ENCODE measurements at regions not wholly inside any gene's neighbourhood (a gene's known extent, or its start where the extent isn't known, plus 50 kb on each side); places are given as distances from the start of the nearest gene placed in this dataset.
"Not testable (repeated sequence)": the region's sequence is repeated elsewhere in the genome, so short reads cannot be mapped to it uniquely, and the experiment has no call there.

GRCh38 chr6:4340544-4340943 is 205.2 kb upstream of the ECI2 start:
- H3K36me3 ChIP-seq: no peaks in the 10 kb centered on the region
- intact Hi-C loops (cut with DNase I): no loop called here
- WGBS: 82% methylated on average over 7 of the region's 7 CpGs
- H3K4me3 ChIP-seq: no peak overlapping the region
- TF ChIP-seq EP300 (IDR thresholded peaks at IDR 0.05): no peak
- TF ChIP-seq, protein P1, sequence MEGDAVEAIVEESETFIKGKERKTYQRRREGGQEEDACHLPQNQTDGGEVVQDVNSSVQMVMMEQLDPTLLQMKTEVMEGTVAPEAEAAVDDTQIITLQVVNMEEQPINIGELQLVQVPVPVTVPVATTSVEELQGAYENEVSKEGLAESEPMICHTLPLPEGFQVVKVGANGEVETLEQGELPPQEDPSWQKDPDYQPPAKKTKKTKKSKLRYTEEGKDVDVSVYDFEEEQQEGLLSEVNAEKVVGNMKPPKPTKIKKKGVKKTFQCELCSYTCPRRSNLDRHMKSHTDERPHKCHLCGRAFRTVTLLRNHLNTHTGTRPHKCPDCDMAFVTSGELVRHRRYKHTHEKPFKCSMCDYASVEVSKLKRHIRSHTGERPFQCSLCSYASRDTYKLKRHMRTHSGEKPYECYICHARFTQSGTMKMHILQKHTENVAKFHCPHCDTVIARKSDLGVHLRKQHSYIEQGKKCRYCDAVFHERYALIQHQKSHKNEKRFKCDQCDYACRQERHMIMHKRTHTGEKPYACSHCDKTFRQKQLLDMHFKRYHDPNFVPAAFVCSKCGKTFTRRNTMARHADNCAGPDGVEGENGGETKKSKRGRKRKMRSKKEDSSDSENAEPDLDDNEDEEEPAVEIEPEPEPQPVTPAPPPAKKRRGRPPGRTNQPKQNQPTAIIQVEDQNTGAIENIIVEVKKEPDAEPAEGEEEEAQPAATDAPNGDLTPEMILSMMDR (IDR thresholded peaks at IDR 0.05): no peak
- no peaks in the 10 kb centered on the region for H3K9me3 ChIP-seq
- no peak overlapping the region for H3K27ac ChIP-seq (replicated peaks in 1 of 4)
- H3K27me3 ChIP-seq: no peaks in the 10 kb centered on the region
- DNase-seq (ENCODE audit: extremely low spot score): peak; percentile 75
- no peaks in the 10 kb centered on the region for H3K4me1 ChIP-seq

GRCh38 chr6:4338884-4339283 is 203.5 kb upstream of the ECI2 start:
- 93% methylated on average over 3 of the region's 3 CpGs for WGBS
- TF ChIP-seq POLR2A (IDR thresholded peaks at IDR 0.05; ENCODE audit: low read depth): no peak
- TF ChIP-seq, protein P1 (IDR thresholded peaks at IDR 0.05): no peak
- no peak for TF ChIP-seq EP300 (IDR thresholded peaks at IDR 0.05)
- no peak for TF ChIP-seq POLR2AphosphoS5 (IDR thresholded peaks at IDR 0.05)

DNA sequence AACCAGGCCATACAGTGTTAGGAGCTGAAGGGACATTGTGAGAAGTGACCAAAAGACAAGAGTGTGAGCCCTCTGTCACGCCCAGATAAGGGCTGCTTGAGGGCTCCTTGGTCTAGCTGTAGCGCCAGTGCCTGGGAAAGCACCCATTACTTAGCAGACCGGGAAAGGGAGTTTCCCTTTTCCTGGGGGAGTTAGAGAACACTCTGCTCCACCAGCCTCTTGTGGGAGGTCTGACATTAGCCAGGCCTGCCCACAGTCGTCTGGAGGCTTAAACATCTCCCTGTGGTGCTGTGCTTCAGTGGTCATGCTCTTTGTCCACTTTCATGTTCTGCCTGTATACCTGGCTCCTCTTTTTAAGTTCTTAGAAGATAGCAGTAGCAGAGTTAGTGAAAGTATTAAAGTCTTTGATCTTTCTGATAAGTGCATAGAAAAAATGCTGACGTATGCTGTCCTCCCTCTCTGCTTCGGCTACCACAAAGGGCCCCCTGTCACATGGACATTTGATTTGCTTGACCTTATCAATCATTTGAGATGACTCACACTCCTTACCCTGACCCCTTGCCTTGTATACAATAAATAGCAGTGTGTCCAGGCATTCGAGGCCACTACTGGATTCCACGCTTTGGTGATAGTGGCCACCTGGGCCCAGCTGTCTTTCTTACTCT is 201.5 kb upstream of the ECI2 start:
- no peaks in the 10 kb centered on the region for H3K9me3 ChIP-seq
- no peaks in the 10 kb centered on the region for H3K36me3 ChIP-seq
- H3K27me3 ChIP-seq: peaks cover 0 to 7% (median 0%) of the 10 kb centered on the region in 4 donors
- no peaks in the 10 kb centered on the region for H3K4me1 ChIP-seq
- WGBS: 75% methylated on average over 7 of the region's 8 CpGs
- intact Hi-C loops (cut with DNase I): no loop called here
- no peak overlapping the region for H3K27ac ChIP-seq (replicated peaks in 1 of 4)
- TF ChIP-seq, protein P1 (IDR thresholded peaks at IDR 0.05): no peak
- peak; percentile 88 for DNase-seq (ENCODE audit: extremely low spot score)
- no peak overlapping the region for H3K4me3 ChIP-seq

More at GRCh38 chr6:4338884-4339283, 203.5 kb upstream of the ECI2 start:
- Histone ChIP-seq H3K9me3 (no peaks in the 10 kb centered on the region), H3K4me1 (no peaks in the 10 kb centered on the region), H3K36me3 (no peaks in the 10 kb centered on the region), H3K27me3 (peaks cover 0 to 7% (median 0%) of the 10 kb centered on the region in 4 donors), H3K27ac (replicated peaks in 1 of 4) (no peak overlapping the region), H3K4me3 (no peak overlapping the region)
- intact Hi-C loops (cut with DNase I): no loop called here
- DNase-seq (ENCODE audit: extremely low spot score): peak; percentile 64

DNA sequence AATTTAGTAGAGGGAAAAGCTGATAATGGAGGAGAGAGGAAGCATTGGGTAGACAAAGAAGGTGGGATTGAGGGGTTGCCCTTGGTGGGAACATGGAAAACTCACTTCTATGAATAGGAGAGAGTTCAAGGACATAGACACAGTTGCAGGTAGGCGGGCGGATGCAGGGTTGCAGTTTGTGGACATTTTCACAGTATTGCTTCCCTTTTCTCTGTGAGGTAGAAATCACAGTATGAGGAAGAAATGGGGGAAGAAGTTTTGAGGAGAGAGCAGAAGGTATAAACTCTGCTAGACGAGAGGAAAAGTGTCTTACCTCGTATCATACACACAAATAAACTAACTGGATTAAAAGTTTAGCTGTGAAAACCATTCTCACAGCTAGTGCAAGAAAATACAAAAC is 200.7 kb upstream of the ECI2 start:
- intact Hi-C loops (cut with DNase I): no loop called here
- H3K27me3 ChIP-seq: peaks cover 0 to 7% (median 0%) of the 10 kb centered on the region in 4 donors
- H3K36me3 ChIP-seq: no peaks in the 10 kb centered on the region
- no peak overlapping the region for H3K27ac ChIP-seq (replicated peaks in 1 of 4)
- DNase-seq (ENCODE audit: extremely low spot score): no peak
- no peaks in the 10 kb centered on the region for H3K4me1 ChIP-seq
- no peak overlapping the region for H3K4me3 ChIP-seq
- TF ChIP-seq, protein P1 (IDR thresholded peaks at IDR 0.05): no peak
- TF ChIP-seq POLR2AphosphoS5 (IDR thresholded peaks at IDR 0.05) (no peak), POLR2A (IDR thresholded peaks at IDR 0.05; ENCODE audit: low read depth) (no peak), EP300 (IDR thresholded peaks at IDR 0.05) (no peak)
- H3K9me3 ChIP-seq: no peaks in the 10 kb centered on the region
- WGBS: 78% methylated on average over 4 of the region's 4 CpGs

GRCh38 chr6:4334158-4334740 is 198.9 kb upstream of the ECI2 start:
- H3K9me3 ChIP-seq; H3K4me1 ChIP-seq; H3K27me3 ChIP-seq; H3K27ac ChIP-seq (replicated peaks in 1 of 4); H3K36me3 ChIP-seq; H3K4me3 ChIP-seq; DNase-seq (ENCODE audit: extremely low spot score); intact Hi-C loops (cut with DNase I): not testable (repeated sequence)
- 81% methylated on average over 24 of the region's 24 CpGs for WGBS
